Left ventricle myocardium inferior (tissue), 1 donor: ENCODE measurements at regions not wholly inside any gene's neighbourhood (a gene's known extent, or its start where the extent isn't known, plus 50 kb on each side); places are given as distances from the start of the nearest gene placed in this dataset.

Experiments used
- DNase-seq: peaks from one replicate; pipeline ENCODE4 v3.0.0-alpha.2; 2020
- H3K27ac ChIP-seq: fragments of 200-600 bp; replicated peaks from 2 replicates; pipeline ENCODE4 v1.8.0; 2021
- H3K27me3 ChIP-seq: fragments of 200-600 bp; 2 replicates; pipeline ENCODE4 v1.8.0; 2021; ENCODE audit warnings: low read depth
- H3K36me3 ChIP-seq: fragments of 200-600 bp; 2 replicates; pipeline ENCODE4 v1.8.0; 2021
- H3K4me1 ChIP-seq: fragments of 200-600 bp; 2 replicates; pipeline ENCODE4 v1.8.0; 2021
- H3K4me3 ChIP-seq: fragments of 200-600 bp; 2 replicates; pipeline ENCODE4 v1.8.0; 2021; ENCODE audit warnings: mild to moderate bottlenecking, moderate library complexity
- H3K9me3 ChIP-seq: fragments of 200-600 bp; replicated peaks from 2 replicates; pipeline ENCODE4 v1.8.0; 2021
- intact Hi-C: fragments of 100-400 bp; cut with micrococcal nuclease; formaldehyde crosslinking; loops from one replicate; pipeline ENCODE4 v1.11.0; 2022
- TF ChIP-seq, protein P1 (sequence below): fragments of 200-600 bp; IDR thresholded peaks from 2 replicates; pipeline ENCODE4 v1.8.0; 2021; ENCODE audit warnings: antibody characterized with exemption, mild to moderate bottlenecking, borderline replicate concordance
- donor health status: DM: no; HTN: yes; CAD: no; lungs with severe emphysema.

DNA sequence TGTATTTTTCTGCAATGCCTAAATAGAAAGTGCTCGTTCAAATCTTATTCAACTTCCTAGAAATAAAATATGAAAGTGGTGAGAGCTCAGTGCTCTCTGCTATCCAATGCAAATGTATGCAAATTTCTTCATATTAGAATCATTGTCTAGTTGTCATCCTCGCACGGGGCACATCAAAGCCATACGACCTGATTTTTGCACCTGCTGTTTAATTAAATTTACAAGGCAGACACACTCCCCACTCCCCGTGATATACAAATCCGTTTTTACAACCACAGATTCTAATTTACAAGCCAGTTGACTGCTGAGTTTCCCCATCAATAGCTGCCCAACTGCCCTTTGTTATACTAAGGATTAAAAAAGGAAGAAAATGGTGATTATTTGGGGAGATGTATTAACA lies 284.6 kb downstream of the RNF144A start:
- TF ChIP-seq, protein P1, sequence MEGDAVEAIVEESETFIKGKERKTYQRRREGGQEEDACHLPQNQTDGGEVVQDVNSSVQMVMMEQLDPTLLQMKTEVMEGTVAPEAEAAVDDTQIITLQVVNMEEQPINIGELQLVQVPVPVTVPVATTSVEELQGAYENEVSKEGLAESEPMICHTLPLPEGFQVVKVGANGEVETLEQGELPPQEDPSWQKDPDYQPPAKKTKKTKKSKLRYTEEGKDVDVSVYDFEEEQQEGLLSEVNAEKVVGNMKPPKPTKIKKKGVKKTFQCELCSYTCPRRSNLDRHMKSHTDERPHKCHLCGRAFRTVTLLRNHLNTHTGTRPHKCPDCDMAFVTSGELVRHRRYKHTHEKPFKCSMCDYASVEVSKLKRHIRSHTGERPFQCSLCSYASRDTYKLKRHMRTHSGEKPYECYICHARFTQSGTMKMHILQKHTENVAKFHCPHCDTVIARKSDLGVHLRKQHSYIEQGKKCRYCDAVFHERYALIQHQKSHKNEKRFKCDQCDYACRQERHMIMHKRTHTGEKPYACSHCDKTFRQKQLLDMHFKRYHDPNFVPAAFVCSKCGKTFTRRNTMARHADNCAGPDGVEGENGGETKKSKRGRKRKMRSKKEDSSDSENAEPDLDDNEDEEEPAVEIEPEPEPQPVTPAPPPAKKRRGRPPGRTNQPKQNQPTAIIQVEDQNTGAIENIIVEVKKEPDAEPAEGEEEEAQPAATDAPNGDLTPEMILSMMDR: no peak
- H3K4me1 ChIP-seq: no peaks in the 10 kb centered on the region
- no peak for DNase-seq
- no peaks in the 10 kb centered on the region for H3K9me3 ChIP-seq
- H3K4me3 ChIP-seq: no peak overlapping the region
- no peaks in the 10 kb centered on the region for H3K27me3 ChIP-seq
- no peak overlapping the region for H3K27ac ChIP-seq
- H3K36me3 ChIP-seq: no peaks in the 10 kb centered on the region
- intact Hi-C loops: loop anchor here (5.0 kb wide), 1 partner anchor 1485 kb away; no protein-coding TSS in a partner anchor

DNA sequence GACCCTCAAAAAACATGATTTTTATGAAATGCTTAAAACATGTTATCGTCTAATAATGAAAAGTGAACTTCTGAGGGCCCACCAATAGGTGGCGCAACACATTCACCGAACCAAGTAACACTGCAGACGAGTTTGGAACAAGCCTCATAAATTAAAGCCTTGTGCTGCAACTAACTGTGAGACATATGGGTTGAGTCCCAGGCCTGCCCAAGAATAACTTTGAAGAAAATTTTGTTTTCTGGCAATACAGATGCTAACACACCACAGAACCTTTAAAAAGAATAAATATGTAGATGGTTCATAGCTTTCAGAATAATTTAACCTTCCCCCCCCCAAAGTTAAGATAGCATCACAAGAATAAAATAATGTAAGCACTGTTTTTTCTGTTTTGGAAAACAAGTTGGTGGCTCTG lies 285.9 kb downstream of the RNF144A start:
- Histone ChIP-seq H3K9me3 (no peaks in the 10 kb centered on the region), H3K27ac (no peak overlapping the region), H3K4me3 (no peak overlapping the region), H3K27me3 (no peaks in the 10 kb centered on the region), H3K4me1 (no peaks in the 10 kb centered on the region), H3K36me3 (no peaks in the 10 kb centered on the region)
- TF ChIP-seq, protein P1: peak; percentile 87
- DNase-seq: no peak
- intact Hi-C loops: loop anchor here (5.0 kb wide), 1 partner anchor 1484 kb away; no protein-coding TSS in a partner anchor

DNA sequence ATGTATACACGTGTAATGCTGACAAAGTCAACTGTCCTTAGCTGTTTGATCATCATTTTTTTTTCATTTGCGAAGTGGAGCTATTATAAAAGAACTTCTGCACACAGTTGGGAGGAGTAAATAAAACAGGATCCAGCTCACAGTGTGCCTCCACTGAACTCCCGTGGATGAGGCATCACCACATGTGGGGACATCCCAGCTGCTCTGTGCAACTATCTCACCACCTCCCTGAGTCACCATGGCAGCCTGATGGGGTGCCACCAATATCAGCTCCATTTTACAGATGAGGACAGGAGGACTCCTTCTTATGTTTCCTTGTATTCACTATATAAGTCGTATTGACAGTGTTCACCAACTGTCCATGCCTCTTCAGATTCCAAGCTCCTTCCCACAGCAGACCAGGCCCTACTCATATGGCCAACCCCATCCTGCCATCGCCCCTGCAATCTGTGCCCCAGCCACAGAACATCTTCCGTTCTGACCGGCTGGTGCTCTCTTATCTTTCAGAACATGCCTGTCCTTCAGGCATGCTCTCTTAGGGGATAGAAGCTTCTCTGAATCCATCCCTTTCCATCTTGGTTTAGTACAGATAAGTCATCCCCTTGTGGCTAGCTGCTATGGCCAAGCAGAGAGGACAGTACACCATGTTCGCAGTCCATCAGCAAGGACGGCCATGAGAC lies 288.1 kb downstream of the RNF144A start:
- Histone ChIP-seq H3K27me3 (no peaks in the 10 kb centered on the region), H3K4me3 (no peak overlapping the region), H3K36me3 (no peaks in the 10 kb centered on the region), H3K4me1 (no peaks in the 10 kb centered on the region), H3K9me3 (no peaks in the 10 kb centered on the region), H3K27ac (no peak overlapping the region)
- no peak for DNase-seq
- TF ChIP-seq, protein P1: no peak
- intact Hi-C loops: no loop called here

DNA sequence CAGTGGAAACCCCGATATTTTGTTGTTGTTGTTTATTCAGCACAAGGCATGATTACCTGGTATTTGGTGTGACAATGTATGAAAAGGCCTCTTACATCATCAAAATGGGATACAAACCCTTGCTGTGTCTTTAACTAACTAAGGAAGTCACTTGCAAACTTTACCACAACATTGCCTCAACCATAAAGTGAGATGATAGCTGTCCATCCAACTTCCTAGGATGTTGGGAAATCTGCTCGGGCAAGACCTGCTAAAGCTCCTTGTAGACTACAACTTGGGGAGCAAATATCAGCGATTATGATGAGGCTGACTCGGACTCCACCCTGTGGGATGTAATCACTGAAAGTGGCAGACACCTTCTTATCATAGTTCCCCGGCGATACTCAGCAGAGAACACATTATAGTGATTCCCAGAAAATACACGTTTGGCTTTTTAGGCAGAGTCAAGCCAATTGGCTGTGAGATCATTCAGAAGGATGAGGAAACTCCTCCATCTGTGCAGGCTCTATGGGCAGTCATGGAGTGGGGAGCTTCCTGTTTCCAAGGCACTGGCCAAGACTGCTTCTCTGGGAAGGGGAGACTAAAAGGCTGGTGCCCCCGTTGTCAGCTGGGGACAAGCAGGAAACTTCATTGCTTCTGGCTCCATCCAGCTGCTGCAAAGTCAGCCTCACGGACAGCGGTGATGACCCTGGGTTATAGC lies 289.0 kb downstream of the RNF144A start:
- H3K9me3 ChIP-seq: no peaks in the 10 kb centered on the region
- H3K36me3 ChIP-seq: no peaks in the 10 kb centered on the region
- no peaks in the 10 kb centered on the region for H3K27me3 ChIP-seq
- DNase-seq: no peak
- no peaks in the 10 kb centered on the region for H3K4me1 ChIP-seq
- no peak overlapping the region for H3K27ac ChIP-seq
- TF ChIP-seq, protein P1: no peak
- H3K4me3 ChIP-seq: no peak overlapping the region
- intact Hi-C loops: no loop called here

DNA sequence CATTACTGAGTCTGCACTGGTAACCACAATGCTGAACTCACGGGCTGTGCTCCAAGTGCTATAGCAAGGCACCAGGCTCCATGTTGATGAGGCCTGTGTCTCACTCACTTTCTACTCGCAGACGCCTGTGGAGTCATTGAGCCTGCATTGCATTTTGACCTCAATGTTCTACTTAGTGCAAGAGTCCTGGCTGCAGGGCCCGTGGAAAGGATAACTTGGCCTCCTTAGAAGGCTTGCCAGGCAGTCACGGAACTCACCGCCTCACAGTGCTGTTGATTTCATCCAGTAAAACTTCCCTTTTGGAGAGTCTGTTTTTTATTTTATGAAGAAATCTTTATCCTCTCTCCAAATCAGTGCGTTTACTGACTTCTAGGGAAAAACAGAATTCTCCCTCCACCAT lies 290.4 kb downstream of the RNF144A start:
- TF ChIP-seq, protein P1: no peak
- Histone ChIP-seq H3K9me3 (no peaks in the 10 kb centered on the region), H3K36me3 (no peaks in the 10 kb centered on the region), H3K27me3 (no peaks in the 10 kb centered on the region), H3K27ac (no peak overlapping the region), H3K4me1 (no peaks in the 10 kb centered on the region), H3K4me3 (no peak overlapping the region)
- no peak for DNase-seq
- intact Hi-C loops: no loop called here
